Brain microvascular endothelial cell (primary cell): ENCODE measurements at regions not wholly inside any gene's neighbourhood (a gene's known extent, or its start where the extent isn't known, plus 50 kb on each side); places are given as distances from the start of the nearest gene placed in this dataset.
A peak's percentile ranks its signal among the peaks of the same experiment; 100 is the strongest.

Source experiments
- DNase-seq: peaks from one replicate; pipeline ENCODE4 v3.0.0-alpha.2; 2020
- H3K27ac ChIP-seq: fragments of 250-450 bp; sonication (Bioruptor Pico); 2 replicates; pipeline ENCODE4 v1.5.1; 2020; ENCODE audit warnings: mild to moderate bottlenecking, moderate library complexity
- H3K27me3 ChIP-seq: fragments of 250-450 bp; sonication (Bioruptor Pico); replicated peaks from 2 replicates; pipeline ENCODE4 v1.5.1; 2020; ENCODE audit warnings: mild to moderate bottlenecking
- H3K36me3 ChIP-seq: fragments of 250-450 bp; sonication (Bioruptor Pico); replicated peaks from 2 replicates; pipeline ENCODE4 v1.5.1; 2020; ENCODE audit warnings: mild to moderate bottlenecking
- H3K4me3 ChIP-seq: 2 replicates; pipeline ENCODE4 v1.5.1; 2011; ENCODE audit warnings: low read depth, mild to moderate bottlenecking, control low read depth, low read length, moderate library complexity
- in situ Hi-C: cut with HindIII; loops from 2 replicates; pipeline ENCODE4 v1.10.0; 2017; ENCODE audit warnings: low sequenced_read_pairs, low pct_ligation_motif_present
- TF ChIP-seq, protein P1 (sequence below): IDR thresholded peaks from 2 replicates; pipeline ENCODE4 v1.5.1; 2011; ENCODE audit warnings: low read depth, mild to moderate bottlenecking, moderate library complexity, low read length, control low read depth, inconsistent platforms; ENCODE audit errors: missing control alignments

DNA sequence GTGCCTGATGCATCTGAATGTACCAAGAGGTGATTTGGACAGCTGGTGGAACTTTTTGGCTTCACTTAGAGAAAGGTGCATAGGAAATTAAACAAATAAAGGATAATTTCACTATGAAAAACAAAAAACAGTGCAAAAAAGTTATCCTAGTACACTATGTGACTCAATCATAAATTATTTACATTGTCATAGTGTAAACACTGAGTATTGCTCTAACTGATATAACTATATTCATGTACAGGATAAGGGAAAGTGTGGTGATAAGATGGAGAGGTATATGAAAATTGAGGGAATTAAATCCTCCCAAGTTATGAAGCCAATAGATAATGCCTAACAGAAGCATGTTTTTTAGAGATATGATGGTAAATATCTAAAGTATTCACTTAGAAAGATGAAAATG is 50.2 kb upstream of the CPNE4 start:
- TF ChIP-seq, protein P1, sequence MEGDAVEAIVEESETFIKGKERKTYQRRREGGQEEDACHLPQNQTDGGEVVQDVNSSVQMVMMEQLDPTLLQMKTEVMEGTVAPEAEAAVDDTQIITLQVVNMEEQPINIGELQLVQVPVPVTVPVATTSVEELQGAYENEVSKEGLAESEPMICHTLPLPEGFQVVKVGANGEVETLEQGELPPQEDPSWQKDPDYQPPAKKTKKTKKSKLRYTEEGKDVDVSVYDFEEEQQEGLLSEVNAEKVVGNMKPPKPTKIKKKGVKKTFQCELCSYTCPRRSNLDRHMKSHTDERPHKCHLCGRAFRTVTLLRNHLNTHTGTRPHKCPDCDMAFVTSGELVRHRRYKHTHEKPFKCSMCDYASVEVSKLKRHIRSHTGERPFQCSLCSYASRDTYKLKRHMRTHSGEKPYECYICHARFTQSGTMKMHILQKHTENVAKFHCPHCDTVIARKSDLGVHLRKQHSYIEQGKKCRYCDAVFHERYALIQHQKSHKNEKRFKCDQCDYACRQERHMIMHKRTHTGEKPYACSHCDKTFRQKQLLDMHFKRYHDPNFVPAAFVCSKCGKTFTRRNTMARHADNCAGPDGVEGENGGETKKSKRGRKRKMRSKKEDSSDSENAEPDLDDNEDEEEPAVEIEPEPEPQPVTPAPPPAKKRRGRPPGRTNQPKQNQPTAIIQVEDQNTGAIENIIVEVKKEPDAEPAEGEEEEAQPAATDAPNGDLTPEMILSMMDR, result no peak
- H3K27me3 ChIP-seq, result no peaks in the 10 kb centered on the region
- no peak overlapping the region for H3K27ac ChIP-seq
- no peak for DNase-seq
- no peak overlapping the region for H3K4me3 ChIP-seq
- in situ Hi-C loops, result no loop called here
- H3K36me3 ChIP-seq, result no peaks in the 10 kb centered on the region

DNA sequence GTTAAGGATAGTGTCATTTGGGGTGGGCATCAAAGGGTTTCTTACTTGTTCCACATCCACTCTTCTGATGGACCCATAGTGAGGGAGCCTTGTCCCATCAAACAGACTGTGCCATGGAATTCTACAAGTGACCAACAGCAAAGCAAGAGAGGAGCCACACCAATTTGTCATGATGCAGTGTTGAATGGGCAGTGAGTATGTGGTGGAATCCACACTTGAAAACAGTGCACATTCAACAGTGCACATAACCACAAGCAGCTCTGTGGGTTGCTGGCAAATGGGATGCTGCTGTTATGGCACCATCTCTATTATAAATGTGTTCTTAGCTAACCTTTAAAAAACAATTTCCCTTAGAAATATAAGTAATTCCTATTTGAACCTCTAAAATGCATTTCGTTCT is 52.5 kb upstream of the CPNE4 start:
- H3K36me3 ChIP-seq, result no peaks in the 10 kb centered on the region
- in situ Hi-C loops, result no loop called here

DNA sequence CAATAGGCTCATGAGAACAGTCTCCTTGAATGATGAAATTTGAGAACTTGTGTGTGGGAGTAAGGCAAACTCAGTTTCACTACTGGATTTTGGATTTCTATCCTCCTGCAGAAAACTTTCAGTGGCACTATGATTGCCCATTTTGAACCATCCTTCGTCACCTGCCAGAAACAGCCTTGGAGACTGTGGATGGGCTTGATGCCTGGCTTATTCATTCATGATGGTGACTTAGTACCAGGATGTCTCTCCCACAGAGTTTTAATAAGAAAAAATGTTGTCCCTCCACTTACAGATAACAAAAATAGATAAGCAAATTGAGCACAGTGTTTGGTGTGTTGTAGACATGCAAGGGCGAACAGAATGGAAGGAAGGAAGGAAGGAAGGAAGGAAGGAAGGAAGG is 53.5 kb upstream of the CPNE4 start:
- H3K27me3 ChIP-seq, result no peaks in the 10 kb centered on the region
- H3K36me3 ChIP-seq, result no peaks in the 10 kb centered on the region
- in situ Hi-C loops, result no loop called here
- TF ChIP-seq, protein P1, result no peak
- DNase-seq, result no peak
- no peak overlapping the region for H3K27ac ChIP-seq
- H3K4me3 ChIP-seq, result no peak overlapping the region

More for the DNA sequence above, 52.5 kb upstream of the CPNE4 start:
- Histone ChIP-seq H3K27ac (no peak overlapping the region), H3K4me3 (no peak overlapping the region), H3K27me3 (no peaks in the 10 kb centered on the region)
- no peak for DNase-seq
- TF ChIP-seq, protein P1, result no peak

DNA sequence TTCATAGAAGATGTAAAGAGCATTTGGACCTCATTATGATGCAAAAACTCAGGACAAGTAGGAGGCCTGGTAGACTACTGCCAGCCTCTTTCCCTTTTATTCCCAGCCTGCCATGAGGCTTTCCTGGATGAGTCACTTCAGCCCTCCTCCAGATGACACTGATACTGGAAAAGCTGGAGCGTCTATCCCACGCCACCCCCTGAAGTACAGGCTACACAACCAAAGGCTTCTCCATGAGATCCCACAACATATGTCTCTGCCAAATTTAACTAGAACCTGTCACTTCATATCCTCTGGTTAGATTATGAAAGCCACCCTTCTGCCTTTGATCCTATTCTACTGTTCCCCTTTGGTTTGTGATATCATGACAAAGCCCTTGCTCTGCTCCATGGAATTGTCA is 56.1 kb upstream of the CPNE4 start:
- H3K36me3 ChIP-seq, result no peaks in the 10 kb centered on the region
- in situ Hi-C loops, result no loop called here
- H3K27me3 ChIP-seq, result no peaks in the 10 kb centered on the region
- no peak overlapping the region for H3K4me3 ChIP-seq
- H3K27ac ChIP-seq, result no peak overlapping the region
- peak; percentile 24 for DNase-seq
- TF ChIP-seq, protein P1, result no peak

DNA sequence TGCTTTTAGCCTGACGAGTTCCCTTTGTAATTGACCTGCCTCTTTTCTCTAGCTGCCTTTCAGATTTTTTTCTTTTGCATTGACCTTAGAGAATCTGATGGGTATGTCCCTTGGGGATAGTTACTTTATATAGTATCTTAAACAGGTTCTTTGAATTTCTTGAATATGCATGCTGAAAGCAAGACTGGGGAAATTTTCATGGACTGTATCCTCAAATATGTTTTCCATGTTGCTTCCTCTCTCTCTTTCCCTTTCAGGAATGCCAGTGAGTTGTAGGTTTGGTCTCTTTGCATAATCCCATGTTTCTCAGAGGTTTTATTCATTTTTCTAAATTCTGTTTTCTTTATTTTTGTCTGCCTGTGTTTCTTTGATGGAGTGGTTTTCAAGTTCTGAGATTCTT is 81.8 kb upstream of the CPNE4 start:
- TF ChIP-seq, protein P1, result no peak
- DNase-seq, result no peak
- Histone ChIP-seq H3K36me3 (no peaks in the 10 kb centered on the region), H3K27me3 (no peaks in the 10 kb centered on the region), H3K27ac (no peak overlapping the region), H3K4me3 (no peak overlapping the region)
- in situ Hi-C loops, result no loop called here

DNA sequence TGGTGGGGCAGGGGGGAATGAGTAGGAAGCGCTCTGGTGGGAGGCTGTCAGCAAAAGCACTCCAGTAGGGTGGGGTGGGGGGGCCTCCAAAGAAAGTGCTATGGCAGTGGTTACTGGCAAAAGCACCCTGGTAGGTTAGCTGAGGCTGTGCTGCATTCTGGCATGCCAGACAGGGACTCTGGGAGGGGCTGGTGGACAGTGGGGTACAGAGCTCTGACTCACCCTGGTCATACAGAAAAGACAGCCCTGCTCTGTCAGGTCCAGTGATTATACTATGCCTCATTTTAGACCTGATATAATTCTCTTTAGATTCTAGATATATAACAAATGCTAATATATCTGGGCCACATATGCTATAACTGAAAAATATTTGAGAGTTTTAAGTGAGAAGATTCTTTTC is 82.8 kb upstream of the CPNE4 start:
- TF ChIP-seq, protein P1, result no peak
- no peak overlapping the region for H3K4me3 ChIP-seq
- no peaks in the 10 kb centered on the region for H3K36me3 ChIP-seq
- no peak for DNase-seq
- no peaks in the 10 kb centered on the region for H3K27me3 ChIP-seq
- H3K27ac ChIP-seq, result no peak overlapping the region
- in situ Hi-C loops, result no loop called here
